Progenitor cell of endocrine pancreas (in vitro differentiated cells): ENCODE measurements at regions not wholly inside any gene's neighbourhood (a gene's known extent, or its start where the extent isn't known, plus 50 kb on each side); places are given as distances from the start of the nearest gene placed in this dataset.

Experiments used
- DNase-seq: peaks from one replicate; pipeline ENCODE4 v3.0.0; 2021; ENCODE audit warnings: low spot score; ENCODE audit not compliant: unreplicated experiment
- H3K27ac Mint-ChIP-seq: 2 replicates; pipeline ENCODE4 v1.8.0; 2021; ENCODE audit warnings: mild to moderate bottlenecking, moderate library complexity, mixed read lengths
- H3K27me3 Mint-ChIP-seq: 2 replicates; pipeline ENCODE4 v1.8.0; 2021; ENCODE audit warnings: mixed read lengths
- H3K36me3 Mint-ChIP-seq: 2 replicates; pipeline ENCODE4 v1.8.0; 2022; ENCODE audit warnings: mixed read lengths; ENCODE audit not compliant: insufficient read depth
- H3K4me1 Mint-ChIP-seq: 2 replicates; pipeline ENCODE4 v1.8.0; 2021; ENCODE audit warnings: low read depth, mixed read lengths
- H3K4me3 Mint-ChIP-seq: 2 replicates; pipeline ENCODE4 v1.8.0; 2021; ENCODE audit warnings: low read depth, mild to moderate bottlenecking, moderate library complexity, mixed read lengths
- H3K9me3 Mint-ChIP-seq: 2 replicates; pipeline ENCODE4 v1.8.0; 2021; ENCODE audit warnings: low read depth, mixed read lengths
- TF ChIP-seq, protein P1 (sequence below): fragments of 200-600 bp; sonication (generic); IDR thresholded peaks from one replicate; pipeline ENCODE4 v1.5.0; 2021; ENCODE audit warnings: antibody characterized with exemption, mild to moderate bottlenecking; ENCODE audit not compliant: unreplicated experiment

DNA sequence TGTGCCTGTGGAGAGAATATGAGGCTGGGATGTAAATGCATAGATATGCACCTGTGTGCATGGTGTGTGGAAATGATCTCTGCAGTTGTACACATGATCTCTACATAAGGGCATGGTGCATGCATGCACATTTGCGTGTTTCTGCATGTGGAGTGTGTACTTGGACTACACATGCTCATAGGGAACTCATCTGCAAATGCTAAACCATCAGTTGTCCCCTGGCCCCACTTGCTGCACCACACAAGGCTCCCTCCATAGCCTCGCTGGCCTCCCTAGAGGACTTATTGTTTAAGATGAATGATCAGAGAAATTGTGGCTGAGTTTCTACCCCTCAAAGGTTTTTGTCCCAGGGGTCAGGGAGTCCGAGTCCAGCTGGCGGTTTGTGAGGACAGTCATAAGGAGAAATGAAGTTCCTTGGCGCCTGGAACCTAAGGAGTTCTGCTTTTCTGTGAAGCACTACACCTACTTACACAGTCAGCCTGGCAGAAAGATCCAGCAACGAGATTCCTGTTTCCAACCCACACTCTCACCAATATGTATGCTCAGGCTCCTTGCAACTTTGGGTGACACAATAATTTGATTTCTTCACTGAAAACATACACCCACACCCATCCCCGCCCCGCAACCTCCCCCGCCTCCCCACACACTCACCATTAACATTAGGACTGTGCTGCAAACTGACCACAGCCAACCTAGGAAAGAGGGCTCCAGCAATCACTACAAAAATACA, 79.9 kb upstream of the CPEB4 start:
- no peak for DNase-seq
- no peak overlapping the region for H3K27ac Mint-ChIP-seq
- no peak overlapping the region for H3K4me3 Mint-ChIP-seq
- TF ChIP-seq, protein P1, sequence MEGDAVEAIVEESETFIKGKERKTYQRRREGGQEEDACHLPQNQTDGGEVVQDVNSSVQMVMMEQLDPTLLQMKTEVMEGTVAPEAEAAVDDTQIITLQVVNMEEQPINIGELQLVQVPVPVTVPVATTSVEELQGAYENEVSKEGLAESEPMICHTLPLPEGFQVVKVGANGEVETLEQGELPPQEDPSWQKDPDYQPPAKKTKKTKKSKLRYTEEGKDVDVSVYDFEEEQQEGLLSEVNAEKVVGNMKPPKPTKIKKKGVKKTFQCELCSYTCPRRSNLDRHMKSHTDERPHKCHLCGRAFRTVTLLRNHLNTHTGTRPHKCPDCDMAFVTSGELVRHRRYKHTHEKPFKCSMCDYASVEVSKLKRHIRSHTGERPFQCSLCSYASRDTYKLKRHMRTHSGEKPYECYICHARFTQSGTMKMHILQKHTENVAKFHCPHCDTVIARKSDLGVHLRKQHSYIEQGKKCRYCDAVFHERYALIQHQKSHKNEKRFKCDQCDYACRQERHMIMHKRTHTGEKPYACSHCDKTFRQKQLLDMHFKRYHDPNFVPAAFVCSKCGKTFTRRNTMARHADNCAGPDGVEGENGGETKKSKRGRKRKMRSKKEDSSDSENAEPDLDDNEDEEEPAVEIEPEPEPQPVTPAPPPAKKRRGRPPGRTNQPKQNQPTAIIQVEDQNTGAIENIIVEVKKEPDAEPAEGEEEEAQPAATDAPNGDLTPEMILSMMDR: no peak
- H3K4me1 Mint-ChIP-seq: no peaks in the 10 kb centered on the region
- H3K27me3 Mint-ChIP-seq: no peaks in the 10 kb centered on the region
- peaks cover 13% of the 10 kb centered on the region for H3K9me3 Mint-ChIP-seq
- no peaks in the 10 kb centered on the region for H3K36me3 Mint-ChIP-seq

DNA sequence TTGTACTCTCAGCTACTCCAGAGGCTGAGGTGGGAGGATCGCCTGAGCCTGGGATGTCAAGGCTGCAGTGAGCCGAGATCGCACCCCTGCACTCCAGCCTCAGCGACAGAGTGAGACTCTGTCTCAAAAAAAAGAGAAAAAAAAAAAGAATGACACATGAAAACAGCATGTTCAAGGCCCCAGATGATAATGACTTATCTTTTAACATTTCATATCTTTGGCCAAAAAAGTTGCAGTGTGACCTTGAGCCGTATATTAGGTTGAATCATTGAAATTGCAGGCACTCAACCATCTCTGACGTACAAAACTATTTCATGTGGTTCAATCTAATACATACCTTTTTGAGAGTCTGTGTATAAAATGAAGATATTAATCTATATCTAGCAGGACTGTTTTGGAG, 79.1 kb upstream of the CPEB4 start:
- Mint-ChIP-seq H3K27me3 (no peaks in the 10 kb centered on the region), H3K9me3 (peaks cover 13% of the 10 kb centered on the region), H3K27ac (no peak overlapping the region), H3K36me3 (no peaks in the 10 kb centered on the region), H3K4me1 (no peaks in the 10 kb centered on the region), H3K4me3 (no peak overlapping the region)
- no peak for DNase-seq
- TF ChIP-seq, protein P1: no peak

DNA sequence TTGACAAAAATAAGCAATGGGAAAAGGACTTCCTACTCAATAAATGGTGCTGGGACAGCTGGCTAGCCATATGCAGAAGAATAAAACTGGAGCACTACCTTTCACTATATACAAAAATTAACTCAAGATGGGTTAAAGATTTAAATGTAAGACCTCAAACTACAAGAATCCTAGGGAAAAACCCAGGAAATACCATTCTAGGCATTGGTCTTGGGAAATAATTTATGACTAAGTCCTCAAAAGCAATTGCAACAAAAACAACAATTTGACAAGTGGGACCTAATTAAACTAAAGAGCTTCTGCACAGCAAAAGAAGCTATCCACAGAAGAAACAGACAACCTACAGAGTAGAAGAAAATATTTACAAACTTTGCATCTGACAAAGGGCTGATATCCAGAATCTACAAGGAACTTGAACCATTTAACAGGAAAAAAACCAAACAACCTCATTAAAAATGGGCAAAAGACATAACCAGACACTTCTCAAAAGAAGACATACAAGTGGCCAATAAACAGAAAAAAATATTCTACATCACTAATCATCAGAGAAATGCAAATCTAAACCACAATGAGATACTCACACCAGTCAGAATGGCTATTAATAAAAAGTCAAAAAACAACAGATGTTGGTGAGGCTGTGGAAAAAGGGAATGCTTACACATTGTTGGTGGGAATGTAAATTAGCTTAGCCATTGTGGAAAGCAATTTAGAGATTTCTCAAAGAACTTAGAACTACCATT, 75.2 kb upstream of the CPEB4 start:
- Mint-ChIP-seq H3K4me1 (no peaks in the 10 kb centered on the region), H3K4me3 (no peak overlapping the region), H3K9me3 (peaks cover 9% of the 10 kb centered on the region), H3K27me3 (no peaks in the 10 kb centered on the region), H3K27ac (no peak overlapping the region), H3K36me3 (no peaks in the 10 kb centered on the region)
- TF ChIP-seq, protein P1: no peak
- DNase-seq: no peak

DNA sequence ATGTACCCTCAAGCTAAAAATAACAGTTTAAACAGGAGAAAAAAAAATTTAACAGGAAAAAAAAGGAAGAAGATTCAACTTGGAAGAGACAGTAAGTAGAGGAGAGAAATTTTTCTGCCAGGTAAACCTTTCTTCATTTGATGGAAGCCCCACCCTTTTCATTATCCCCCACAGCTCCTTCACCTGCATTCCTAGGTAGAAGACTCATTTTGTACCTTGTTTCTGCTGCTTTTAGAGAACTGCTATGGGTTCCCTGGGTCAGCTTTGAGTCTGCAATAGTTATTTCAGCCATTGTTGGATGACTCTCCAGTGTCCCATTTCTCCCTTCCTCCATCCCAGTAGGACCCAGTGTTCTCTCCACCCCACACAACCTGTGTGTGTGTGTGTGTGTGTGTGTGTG, 74.1 kb upstream of the CPEB4 start:
- H3K9me3 Mint-ChIP-seq: peaks cover 9% of the 10 kb centered on the region
- no peaks in the 10 kb centered on the region for H3K27me3 Mint-ChIP-seq
- no peak for DNase-seq
- no peaks in the 10 kb centered on the region for H3K4me1 Mint-ChIP-seq
- H3K27ac Mint-ChIP-seq: no peak overlapping the region
- H3K4me3 Mint-ChIP-seq: no peak overlapping the region
- H3K36me3 Mint-ChIP-seq: no peaks in the 10 kb centered on the region
- TF ChIP-seq, protein P1: no peak

DNA sequence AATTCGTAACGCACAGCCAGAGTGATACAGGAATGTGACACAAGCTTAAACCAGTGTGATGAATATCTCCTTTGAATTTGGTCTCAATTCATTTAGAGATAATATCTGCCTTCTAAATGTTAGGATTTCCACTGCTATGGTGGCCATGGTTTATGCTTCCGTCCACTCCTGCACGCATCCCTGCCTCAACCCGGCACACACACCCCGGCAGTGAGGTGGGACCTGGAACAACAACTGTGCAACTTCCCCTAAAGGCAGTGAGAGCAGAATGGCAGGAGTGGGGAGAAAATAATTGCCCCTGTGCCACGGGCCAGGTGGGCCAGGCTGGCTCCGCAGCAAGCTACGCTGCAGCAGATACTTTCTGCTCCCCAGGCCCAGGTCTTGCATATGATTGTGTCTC, 72.6 kb upstream of the CPEB4 start:
- no peaks in the 10 kb centered on the region for H3K27me3 Mint-ChIP-seq
- TF ChIP-seq, protein P1: no peak
- peaks cover 13% of the 10 kb centered on the region for H3K9me3 Mint-ChIP-seq
- H3K4me3 Mint-ChIP-seq: no peak overlapping the region
- DNase-seq: no peak
- no peaks in the 10 kb centered on the region for H3K36me3 Mint-ChIP-seq
- H3K27ac Mint-ChIP-seq: no peak overlapping the region
- H3K4me1 Mint-ChIP-seq: no peaks in the 10 kb centered on the region
